Endometrial microvascular endothelial cells (primary cell): ENCODE measurements at regions not wholly inside any gene's neighbourhood (a gene's known extent, or its start where the extent isn't known, plus 50 kb on each side); places are given as distances from the start of the nearest gene placed in this dataset.
"Not testable (repeated sequence)": the region's sequence is repeated elsewhere in the genome, so short reads cannot be mapped to it uniquely, and the experiment has no call there.

Experiments used
- in situ Hi-C: cut with HindIII; loops from 2 replicates; pipeline ENCODE4 v1.10.0; 2017; ENCODE audit warnings: low sequenced_read_pairs, low pct_unique_long_range_greater_than_20kb; ENCODE audit errors: inconsistent ontology term

DNA sequence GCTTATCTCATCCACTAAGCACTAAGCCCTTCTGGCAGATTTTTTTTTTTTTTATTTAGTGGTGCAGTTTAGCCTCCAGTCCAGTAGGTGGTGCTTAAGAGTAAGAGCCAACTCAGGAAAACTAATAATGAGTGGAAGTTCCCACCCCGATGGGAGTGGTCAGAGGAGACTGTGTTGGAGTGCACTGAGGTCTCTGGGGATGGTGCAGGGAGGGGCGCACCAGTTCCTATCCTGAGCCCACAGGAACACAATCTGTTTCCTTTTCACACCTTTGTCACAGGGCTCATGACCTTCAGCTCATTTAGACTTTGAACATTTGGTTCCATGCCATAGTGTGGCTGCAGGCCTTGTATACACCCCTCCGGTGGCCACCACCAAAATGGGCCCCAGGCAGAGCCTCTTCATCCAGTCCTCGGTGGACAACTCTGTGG is 367.4 kb downstream of the SPRY2 start:
- in situ Hi-C loops, result no loop called here

DNA sequence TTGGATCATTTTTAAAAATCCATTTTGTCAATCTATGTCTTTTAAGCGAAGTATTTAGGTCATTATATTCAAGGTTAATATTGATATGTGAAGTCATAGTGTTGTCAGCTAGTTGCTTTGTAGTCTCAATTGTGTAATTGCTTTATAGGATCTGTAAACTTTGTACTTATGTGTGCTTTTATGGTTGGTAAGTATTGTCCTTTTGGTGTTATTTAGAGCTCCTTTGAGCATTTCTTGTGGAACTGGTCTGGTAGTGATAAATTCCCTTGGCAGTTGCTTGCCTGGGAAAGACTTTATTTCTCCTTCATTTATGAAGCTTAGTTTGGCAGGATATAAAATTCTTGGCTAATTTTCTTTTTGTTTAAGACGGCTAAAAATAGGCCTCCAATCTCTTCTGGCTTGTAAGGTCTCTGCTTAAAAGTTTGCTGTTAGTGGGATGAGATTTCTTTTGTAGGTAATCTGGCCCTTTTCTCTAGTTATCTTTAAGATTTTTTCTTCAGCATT is 368.8 kb downstream of the SPRY2 start:
- in situ Hi-C loops, result no loop called here

DNA sequence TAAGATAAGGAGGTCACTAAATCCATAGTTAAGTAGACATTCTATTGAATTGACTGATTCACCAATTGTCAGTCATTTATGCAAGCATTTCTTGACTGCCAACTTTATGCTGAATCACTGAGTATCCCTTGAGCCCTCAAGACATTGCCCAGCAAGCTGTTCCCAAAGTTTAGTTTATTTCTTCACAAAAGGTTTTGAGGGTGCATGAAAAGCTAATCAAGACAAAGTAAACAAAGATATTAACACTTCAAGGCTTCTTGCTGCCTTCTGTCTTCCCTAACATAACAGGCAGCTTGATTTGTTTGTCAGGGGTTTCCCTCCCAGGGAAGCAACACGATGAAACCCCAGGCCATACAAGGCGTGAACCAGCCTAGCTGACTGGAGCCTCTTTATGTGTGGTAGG is 374.4 kb downstream of the SPRY2 start:
- in situ Hi-C loops, result no loop called here

DNA sequence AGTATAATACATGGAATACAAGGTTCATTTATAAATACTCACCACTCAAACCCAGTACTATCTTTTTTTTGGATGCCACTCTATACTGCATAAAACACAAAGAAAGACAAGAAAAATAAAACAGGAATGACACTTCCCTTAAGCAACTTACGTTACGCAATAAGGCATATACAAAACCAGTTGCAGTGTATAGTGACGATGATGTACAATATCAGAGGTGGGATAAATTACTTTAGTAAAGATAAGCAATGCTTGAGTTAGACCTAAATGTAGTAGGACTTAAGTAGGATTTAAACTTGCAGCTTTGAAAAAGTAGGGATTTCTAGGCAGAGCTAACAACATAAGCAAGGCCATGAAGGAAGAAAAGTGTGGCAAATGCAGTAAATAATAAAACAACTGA is 374.9 kb downstream of the SPRY2 start:
- in situ Hi-C loops, result no loop called here

DNA sequence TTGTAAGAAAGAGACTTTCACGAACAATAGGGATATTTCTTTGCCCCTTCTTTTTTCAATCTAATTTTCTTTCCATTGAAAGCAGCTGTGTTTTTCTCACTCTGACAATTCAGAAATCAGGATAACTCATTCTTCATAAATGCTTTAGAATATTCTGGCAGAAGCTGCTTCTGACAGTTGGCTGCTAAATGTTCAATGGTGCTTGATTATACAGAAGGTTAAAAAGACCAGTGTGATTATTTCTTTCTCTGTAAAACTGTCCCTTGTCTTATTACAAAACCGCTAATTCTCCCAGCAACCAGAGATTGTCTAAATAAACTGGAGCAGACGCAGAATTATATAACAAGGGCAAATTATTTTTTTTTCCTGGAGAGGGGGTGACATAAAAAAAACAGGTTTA is 394.4 kb downstream of the SPRY2 start:
- in situ Hi-C loops, result loop anchor here (25.0 kb wide), 1 partner anchor 159 kb away; no protein-coding TSS in a partner anchor

DNA sequence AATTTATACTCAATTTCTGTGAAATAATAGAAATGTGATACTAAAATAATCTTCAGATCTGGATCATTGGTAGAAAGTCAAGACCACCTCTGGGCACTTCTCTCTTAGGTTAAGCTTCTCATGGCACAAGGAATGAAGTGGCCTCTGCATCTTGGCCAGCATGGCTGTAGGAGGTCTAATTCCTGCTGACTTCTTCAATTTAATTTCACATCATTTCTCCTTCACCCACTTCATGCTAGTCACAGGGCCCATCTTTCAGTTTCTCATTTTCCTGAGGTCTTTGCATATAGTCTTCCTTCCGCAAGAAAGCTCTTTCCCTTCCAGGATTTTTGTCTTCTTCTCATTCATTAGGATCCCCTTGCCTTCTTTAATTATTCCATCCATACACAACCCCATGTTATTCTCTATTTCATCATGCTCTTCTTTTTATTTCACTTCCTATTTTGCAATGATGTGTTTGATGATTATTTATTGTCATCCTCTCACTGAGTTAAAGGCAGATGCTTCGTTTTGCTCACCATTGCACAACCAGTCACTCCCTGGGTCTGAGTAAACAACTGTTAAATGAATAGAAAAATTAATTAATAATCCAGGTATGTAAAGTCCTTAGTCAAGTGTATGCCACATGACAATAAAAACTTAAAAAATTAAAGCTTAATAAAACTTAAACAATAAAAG is 397.4 kb downstream of the SPRY2 start:
- in situ Hi-C loops, result loop anchor here (25.0 kb wide), 1 partner anchor 156 kb away; no protein-coding TSS in a partner anchor

DNA sequence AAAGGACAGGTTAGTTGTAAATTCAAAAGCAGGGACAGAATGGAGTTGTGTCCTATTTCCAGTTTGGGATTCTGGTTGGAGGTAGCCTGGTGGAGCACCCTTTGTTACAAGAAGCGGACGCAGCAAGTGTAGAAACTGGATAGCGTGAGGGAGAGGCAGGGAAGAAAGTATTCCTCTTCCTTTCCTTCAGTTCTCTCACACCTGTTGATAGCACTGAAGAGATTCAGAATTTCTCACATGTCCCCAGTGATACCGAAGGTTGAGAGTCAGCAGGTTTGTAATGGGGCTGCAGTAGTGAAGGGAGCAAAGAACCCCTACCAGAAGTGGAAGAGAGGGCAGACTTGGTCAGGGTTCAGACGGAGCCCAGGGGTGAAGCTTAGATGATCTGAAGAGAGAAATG is 399.2 kb downstream of the SPRY2 start:
- in situ Hi-C loops, result loop anchor here (25.0 kb wide), 1 partner anchor 154 kb away; no protein-coding TSS in a partner anchor

DNA sequence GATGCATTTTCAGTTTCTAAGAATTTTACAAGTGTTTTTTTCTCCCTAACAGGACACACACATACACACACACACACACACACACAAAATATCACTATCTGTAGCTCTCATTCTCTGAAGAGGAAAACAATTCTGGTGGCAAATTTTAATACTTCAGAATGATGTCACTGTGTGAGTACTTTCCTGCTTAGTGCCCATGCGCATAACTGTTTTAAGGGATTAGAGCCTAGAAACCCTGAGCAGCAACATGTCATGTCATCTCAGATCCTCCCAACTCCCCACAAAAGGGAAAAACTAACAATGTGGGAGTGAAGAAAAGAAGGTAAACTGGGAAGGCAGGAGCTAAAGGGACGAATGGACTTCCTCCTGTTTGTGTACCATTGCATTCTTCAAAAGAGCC is 401.2 kb downstream of the SPRY2 start:
- in situ Hi-C loops, result loop anchor here (10.0 to 25.0 kb wide), 2 partner anchors 152 to 405 kb away; partner anchors contain the start of gene SPRY2

DNA sequence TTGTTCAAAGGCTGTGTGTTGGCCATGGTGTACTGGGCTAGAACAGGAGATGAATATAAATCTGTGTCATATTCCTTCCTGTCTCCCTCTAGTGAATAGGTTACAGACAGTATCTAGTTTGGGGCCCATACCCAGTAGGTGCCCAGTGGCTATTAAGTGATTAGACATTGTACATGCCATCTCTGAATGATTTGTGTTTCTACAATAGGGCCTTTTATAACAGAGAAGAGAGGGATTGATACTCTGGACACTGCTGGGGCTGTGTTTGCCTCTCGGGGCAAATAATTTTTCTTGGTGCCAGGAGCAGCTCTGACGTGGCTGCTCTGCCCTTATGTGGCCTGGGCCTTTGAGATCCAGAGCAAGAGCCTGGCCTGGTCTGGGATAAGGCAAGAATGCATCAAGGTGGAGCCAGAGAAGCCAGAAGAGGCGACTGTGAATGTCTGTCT is 403.1 kb downstream of the SPRY2 start:
- in situ Hi-C loops, result loop anchor here (10.0 to 25.0 kb wide), 2 partner anchors 150 to 407 kb away; partner anchors contain the start of gene SPRY2

DNA sequence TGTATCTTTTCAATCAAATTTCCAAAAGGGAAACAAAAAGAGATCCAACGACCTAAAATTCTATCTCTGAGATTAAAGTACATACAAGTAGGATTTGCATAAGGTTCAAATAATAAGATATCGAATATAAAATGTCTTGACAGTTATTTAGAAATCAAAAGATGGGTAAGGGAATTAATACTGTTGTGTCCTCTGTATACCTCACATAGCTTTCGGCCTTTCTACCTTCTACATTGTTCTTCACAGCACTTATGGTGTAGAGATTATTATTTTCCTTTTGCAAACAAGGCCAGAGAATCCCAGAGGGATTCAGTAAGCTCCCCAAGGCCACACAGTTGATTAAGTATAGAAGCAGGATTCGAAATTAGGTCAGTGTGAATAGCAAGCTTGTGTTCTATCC is 403.6 kb downstream of the SPRY2 start:
- in situ Hi-C loops, result loop anchor here (10.0 to 25.0 kb wide), 2 partner anchors 150 to 407 kb away; partner anchors contain the start of gene SPRY2

DNA sequence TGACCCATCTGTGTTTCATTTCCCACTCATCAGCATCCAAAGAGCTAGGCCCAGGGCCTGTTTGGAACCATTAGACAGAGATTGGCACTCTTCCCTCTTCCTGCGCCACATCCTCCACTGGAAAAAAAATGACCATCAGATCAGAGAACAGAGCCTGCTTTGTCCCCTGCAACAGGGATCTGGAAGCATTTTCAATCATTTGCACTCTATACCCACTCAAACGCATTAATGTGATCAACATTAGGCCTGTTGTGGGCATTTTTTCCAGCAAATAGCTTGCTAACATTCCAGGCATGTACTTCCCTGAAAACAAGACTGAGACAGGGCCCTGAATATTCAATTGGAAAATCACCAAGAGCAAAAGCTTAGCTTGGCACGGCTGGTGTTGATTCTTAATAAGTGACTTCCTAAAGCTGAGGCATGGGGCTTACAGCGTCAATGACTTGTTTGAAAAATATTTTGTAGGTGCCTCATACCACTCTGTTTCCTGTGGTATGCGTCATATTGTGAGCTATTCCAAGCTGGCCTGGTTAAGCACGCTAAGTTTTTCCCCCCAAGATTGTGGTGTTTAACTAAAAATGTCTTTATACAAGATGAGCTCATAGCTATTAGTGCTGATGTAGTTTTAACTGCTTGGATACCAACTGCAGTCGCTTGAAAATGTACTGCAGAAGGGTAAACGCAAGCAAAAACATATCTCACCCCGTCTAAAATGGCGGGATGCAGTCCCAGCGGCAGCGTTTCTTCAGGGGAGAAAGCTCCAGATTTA is 404.4 kb downstream of the SPRY2 start:
- in situ Hi-C loops, result loop anchor here (10.0 to 25.0 kb wide), 2 partner anchors 149 to 408 kb away; partner anchors contain the start of gene SPRY2

DNA sequence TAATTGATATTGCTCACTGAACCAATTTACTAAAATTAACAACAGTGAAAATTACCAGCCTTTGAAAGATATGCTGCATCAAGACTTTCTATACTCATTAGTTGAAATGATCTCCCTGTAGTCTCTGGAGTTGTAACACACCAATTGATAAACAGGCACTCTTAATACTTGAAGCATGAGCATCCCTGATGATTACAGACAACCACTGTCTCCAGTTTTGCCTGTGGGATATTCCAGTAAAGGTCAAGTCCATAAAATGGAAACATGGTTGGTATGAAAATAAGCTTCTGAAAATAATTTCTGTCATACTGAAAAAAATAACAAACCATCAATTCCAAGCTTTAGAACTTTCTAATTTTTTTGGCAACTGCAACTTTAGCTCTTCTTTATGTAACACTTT is 405.8 kb downstream of the SPRY2 start:
- in situ Hi-C loops, result loop anchor here (10.0 to 25.0 kb wide), 2 partner anchors 148 to 410 kb away; partner anchors contain the start of gene SPRY2

DNA sequence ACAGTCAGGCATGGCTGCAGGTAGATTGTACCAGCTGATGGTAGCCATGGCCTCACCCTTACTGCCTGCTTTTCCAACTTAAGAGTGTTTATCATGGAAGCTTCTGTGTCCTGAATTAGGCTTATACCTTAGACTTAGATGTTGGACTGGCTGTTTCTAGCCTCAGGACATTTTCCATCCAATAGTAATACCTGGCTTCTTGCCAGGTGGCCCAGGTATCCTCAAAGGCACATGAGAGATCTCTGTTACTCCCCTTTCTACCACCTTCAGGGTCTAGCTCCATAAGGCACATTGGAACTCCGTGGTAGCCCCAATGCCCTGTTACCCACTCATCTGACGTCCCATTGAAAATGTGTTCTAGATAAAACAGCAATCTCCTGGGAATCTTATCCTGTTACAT is 407.5 kb downstream of the SPRY2 start:
- in situ Hi-C loops, result loop anchor here (10.0 to 25.0 kb wide), 2 partner anchors 146 to 411 kb away; partner anchors contain the start of gene SPRY2

DNA sequence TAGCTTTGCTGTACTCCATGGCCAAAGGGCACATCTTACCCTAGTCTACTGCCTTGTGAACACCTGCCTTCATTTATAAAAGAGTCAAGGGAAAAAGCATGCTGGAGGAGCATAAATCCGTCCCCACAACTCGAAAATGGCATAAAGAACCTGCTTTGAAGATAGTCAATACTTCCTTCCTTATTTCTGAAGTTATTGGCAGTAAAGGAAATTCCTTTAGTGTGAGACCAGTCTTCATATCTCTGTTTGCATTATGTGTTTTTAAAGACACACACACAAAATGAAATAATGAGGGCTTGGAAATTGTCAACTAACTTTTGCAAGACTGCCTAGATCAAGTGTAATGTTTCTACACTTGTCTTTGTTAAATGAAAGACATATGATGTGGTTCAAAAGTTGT is 408.4 kb downstream of the SPRY2 start:
- in situ Hi-C loops, result loop anchor here (10.0 to 25.0 kb wide), 2 partner anchors 145 to 412 kb away; partner anchors contain the start of gene SPRY2

DNA sequence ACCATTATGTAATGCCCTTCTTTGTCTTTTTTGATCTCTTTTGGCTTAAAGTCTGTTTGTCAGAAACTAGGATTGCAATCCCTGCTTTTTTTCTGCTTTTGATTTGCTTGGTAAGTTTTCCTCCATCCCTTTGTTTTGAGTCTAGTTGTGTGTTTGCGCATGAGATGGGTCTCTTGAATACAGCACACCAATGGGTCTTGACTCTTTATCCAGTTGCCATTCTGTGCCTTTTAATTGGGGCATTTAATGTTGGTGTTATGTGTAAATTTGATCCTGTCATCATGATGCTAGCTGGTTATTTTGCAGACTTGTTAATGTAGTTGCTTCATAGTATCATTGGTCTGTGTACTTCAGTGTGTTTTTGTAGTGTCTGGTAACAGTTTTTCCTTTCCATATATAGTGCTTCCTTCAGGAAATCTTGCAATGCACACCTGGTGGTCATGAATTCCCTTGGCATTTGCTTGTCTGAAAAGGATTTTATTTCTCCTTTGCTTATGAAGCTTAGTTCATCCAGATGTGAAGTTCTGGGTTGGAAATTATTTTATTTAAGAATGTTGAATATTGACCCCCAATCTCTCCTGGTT is 416.9 kb downstream of the SPRY2 start:
- in situ Hi-C loops, result not testable (repeated sequence)

DNA sequence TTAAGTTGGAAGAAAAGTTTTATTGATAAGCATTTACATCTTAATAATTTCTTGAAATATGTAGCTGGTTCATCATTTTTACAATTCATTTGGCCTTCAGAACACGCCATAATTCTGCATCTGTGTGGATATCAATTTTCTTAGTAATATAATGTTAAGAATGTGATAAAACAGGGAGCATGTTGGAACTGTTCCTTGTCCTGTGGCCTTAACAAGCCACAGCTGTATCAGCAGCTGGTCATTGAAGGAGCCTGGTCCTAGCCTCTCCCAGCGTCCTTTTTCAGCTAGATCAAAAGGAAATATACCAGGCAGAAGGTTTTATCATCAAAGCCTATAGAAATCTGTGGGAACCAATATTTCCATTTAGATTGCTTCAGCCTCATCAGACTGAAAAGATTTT is 421.8 kb downstream of the SPRY2 start:
- in situ Hi-C loops, result no loop called here

DNA sequence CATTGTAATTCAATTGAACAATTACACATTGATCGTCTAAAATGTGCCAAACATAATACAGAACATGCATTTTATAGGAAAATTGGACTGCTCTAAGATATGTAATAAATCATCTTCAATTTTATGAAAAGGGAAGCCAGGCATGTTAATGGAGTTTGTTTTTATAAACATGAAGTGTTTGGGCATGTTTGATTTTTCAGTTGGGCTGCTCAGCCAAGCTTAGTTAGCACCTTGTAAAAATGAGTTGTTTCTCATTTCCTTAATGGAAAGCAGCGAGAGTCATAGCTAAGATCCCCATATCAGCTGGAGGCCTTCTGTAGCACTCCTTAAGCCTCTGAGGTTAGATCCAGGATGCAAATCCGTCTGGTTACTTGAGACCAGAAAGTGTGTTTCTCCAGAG is 422.3 kb downstream of the SPRY2 start:
- in situ Hi-C loops, result no loop called here

DNA sequence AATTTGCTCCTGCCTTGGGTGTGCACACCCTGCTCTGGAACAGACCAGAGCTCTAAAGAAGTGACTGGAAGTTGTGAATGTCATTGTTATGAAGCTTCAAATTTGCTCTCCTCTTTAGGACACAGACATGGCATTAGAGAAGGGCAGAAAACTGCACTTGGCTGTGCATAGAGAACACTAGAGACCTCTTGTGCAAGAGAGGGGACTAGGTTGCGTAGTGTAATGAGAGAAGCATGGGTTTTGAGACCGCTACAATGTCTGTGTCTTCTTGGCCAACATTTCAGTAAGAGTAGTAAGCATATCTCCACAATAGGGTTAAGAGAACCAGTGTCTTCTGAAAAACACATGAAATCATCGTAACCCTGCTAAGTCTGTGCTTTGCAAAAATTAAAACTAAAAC is 423.3 kb downstream of the SPRY2 start:
- in situ Hi-C loops, result no loop called here
